Sigmoid colon (tissue), 6 donors: ENCODE measurements at regions not wholly inside any gene's neighbourhood (a gene's known extent, or its start where the extent isn't known, plus 50 kb on each side); places are given as distances from the start of the nearest gene placed in this dataset.

Experiments
- DNase-seq: peaks from one replicate; pipeline ENCODE4 v3.0.0-alpha.2; 2019
- H3K27ac ChIP-seq, 4 donors: fragments of 200-600 bp; sonication (generic); one replicate each; pipeline ENCODE4 v1.5.1; 2016 to 2019; ENCODE audit warnings: mild to moderate bottlenecking in 1 of 4
- H3K27me3 ChIP-seq, 3 donors: fragments of 200-600 bp; sonication (generic); one replicate each; pipeline ENCODE4 v1.5.1; 2019; ENCODE audit warnings: mild to moderate bottlenecking in 1 of 3
- H3K36me3 ChIP-seq, 4 donors: fragments of 200-600 bp; sonication (generic); one replicate each; pipeline ENCODE4 v1.5.1; 2016 to 2019
- H3K4me1 ChIP-seq, 4 donors: fragments of 200-600 bp; sonication (generic); one replicate each; pipeline ENCODE4 v1.5.1; 2017 to 2019
- H3K4me3 ChIP-seq, 4 donors: fragments of 200-600 bp; sonication (generic); one replicate each; pipeline ENCODE4 v1.5.1; 2017 to 2019; ENCODE audit warnings: mild to moderate bottlenecking in 2 of 4, moderate library complexity in 1 of 4
- H3K9me3 ChIP-seq, 4 donors: fragments of 200-600 bp in 3 of 4; sonication (generic) in 3 of 4; one replicate each; pipeline versions ENCODE4 v1.5.1 to v1.6.1; 2013 to 2019
- CTCF ChIP-seq, 4 experiments: fragments of 450-650 bp in 3 of 4; fragments of 200-600 bp in 1 of 4; IDR thresholded peaks; one replicate each; pipeline ENCODE4 v1.5.1; 2016 to 2019; ENCODE audit warnings: antibody characterized with exemption in 4 of 4, mild to moderate bottlenecking in 3 of 4, moderate library complexity in 2 of 4
- EP300 ChIP-seq, 4 donors: sonication (generic); formaldehyde crosslinking; IDR thresholded peaks; one replicate each; pipeline ENCODE4 v1.6.1; 2017; ENCODE audit warnings: antibody characterized with exemption in 4 of 4
- POLR2A ChIP-seq, 2 donors: fragments of 450-650 bp; IDR thresholded peaks; one replicate each; pipeline ENCODE4 v1.6.1; 2016; ENCODE audit warnings: antibody characterized with exemption in 2 of 2, mild to moderate bottlenecking in 2 of 2, moderate library complexity in 2 of 2
- POLR2AphosphoS5 ChIP-seq, 4 donors: sonication (generic); formaldehyde crosslinking; IDR thresholded peaks; one replicate each; pipeline ENCODE4 v1.6.1; 2017; ENCODE audit warnings: antibody characterized with exemption in 4 of 4
- WGBS, 2 donors: extraction: QIAGEN DNeasy Blood & Tissue Kit; methylation state at CpG; one replicate each; pipeline ENCODE4 v1.1.7; 2013; 5-methylcytosine and 5-hydroxymethylcytosine counted together
- intact Hi-C: fragments of 100-400 bp; cut with DNase I; formaldehyde crosslinking; loops from one replicate; pipeline ENCODE4 v1.15.1; 2023
- donor health status: healthy with polysubstance abuse.
- donor health status: healthy.

DNA sequence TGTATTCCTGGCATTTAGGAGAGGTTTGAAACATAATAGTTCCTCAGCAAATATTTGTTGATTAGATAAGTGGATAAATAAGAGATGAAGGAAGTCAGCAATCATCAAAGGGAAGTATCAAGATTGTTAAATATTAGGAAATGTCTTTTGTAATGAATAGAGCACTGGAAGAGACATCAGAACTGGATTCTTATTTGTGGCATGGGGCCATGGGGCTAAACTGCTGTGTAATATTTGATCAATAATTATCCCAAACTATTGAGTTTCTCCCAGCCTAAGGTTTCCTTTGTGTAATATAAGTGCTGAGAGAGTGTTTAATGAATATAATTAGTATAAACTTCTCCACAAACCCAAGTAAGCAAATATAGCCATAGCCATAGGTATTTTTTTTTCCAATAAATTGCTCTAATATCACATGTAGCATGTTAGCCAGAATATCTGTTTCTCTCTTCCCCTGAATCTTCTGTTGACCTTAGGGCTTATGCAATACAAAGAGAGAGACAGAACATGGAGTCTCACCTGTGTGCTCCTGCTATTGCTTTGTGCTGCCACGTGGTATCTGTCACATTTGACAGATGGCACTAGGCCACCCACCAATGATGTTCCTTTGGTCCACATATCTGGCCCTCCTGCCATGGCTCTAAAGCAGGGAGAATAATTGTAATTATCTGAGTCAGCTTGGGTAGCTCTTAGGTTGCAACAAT, 658.7 kb downstream of the SOX5 start:
- 70 to 72% methylated on average over 1 of the region's 1 CpG for WGBS, 2 donors
- Histone ChIP-seq H3K4me1 (no peaks in the 10 kb centered on the region), H3K36me3 (no peaks in the 10 kb centered on the region), H3K27ac (no peak overlapping the region), H3K4me3 (no peak overlapping the region), H3K27me3 (no peaks in the 10 kb centered on the region), H3K9me3 (no peaks in the 10 kb centered on the region)
- intact Hi-C loops, result no loop called here
- TF ChIP-seq CTCF (IDR thresholded peaks at IDR 0.05) (no peak), POLR2A (IDR thresholded peaks at IDR 0.05) (no peak), POLR2AphosphoS5 (IDR thresholded peaks at IDR 0.05) (no peak)
- no peak for DNase-seq

DNA sequence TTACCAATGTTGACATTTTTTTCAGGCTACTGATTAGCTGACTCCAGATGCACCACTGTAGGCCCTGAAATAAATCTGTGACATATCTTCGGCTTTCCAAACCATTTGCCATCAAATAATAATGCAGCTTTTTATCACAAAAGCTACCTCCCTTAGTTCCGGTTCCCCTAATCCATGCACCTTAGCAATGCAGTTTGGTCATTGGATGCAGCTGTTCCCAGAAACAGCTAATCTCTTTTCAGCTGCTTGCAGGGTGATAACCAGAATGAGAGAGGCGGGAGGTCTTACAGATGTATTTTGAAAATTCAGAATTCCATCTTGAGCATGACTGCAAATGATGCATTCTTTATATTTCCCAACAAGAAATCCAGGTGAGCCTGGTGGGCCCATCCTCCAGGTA, 646.2 kb downstream of the SOX5 start:
- TF ChIP-seq POLR2AphosphoS5 (IDR thresholded peaks at IDR 0.05), result no peak
- TF ChIP-seq EP300 (IDR thresholded peaks at IDR 0.05), result no peak
- no peak for TF ChIP-seq CTCF (IDR thresholded peaks at IDR 0.05)
- no peak for TF ChIP-seq POLR2A (IDR thresholded peaks at IDR 0.05)
- Histone ChIP-seq H3K27ac (no peak overlapping the region), H3K27me3 (no peaks in the 10 kb centered on the region), H3K9me3 (peaks cover 0 to 3% (median 0%) of the 10 kb centered on the region in 4 donors), H3K4me3 (no peak overlapping the region), H3K4me1 (no peaks in the 10 kb centered on the region), H3K36me3 (no peaks in the 10 kb centered on the region)
- intact Hi-C loops, result no loop called here
- WGBS, 2 donors, result 91% methylated on average over 3 of the region's 3 CpGs
- no peak for DNase-seq

DNA sequence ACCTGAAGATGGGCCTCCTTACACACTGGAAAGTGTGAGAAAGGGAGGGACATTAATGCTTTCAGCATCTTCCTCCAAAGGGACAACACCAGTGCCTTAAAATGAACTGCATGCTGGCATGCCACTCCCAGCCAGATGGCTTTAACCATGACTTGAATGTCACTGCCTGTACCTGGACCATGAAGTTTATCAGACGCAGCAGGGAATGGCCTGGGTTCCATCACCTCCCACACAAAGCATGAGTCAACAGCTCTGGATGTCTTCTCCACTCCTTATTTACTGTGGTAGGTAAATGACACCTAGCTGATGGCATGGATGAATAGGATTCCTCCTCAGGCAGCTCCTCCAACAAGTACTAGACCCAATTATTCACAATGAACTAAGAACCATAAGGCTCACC, 645.6 kb downstream of the SOX5 start:
- intact Hi-C loops, result no loop called here
- Histone ChIP-seq H3K36me3 (no peaks in the 10 kb centered on the region), H3K4me1 (no peaks in the 10 kb centered on the region), H3K4me3 (no peak overlapping the region), H3K9me3 (peaks cover 0 to 3% (median 0%) of the 10 kb centered on the region in 4 donors), H3K27me3 (no peaks in the 10 kb centered on the region), H3K27ac (no peak overlapping the region)
- TF ChIP-seq POLR2A (IDR thresholded peaks at IDR 0.05), result no peak
- TF ChIP-seq EP300 (IDR thresholded peaks at IDR 0.05), result no peak
- no peak for TF ChIP-seq CTCF (IDR thresholded peaks at IDR 0.05)
- no peak for TF ChIP-seq POLR2AphosphoS5 (IDR thresholded peaks at IDR 0.05)
- no peak for DNase-seq
- WGBS, 2 donors, result 87 to 88% methylated on average over 1 of the region's 1 CpG

DNA sequence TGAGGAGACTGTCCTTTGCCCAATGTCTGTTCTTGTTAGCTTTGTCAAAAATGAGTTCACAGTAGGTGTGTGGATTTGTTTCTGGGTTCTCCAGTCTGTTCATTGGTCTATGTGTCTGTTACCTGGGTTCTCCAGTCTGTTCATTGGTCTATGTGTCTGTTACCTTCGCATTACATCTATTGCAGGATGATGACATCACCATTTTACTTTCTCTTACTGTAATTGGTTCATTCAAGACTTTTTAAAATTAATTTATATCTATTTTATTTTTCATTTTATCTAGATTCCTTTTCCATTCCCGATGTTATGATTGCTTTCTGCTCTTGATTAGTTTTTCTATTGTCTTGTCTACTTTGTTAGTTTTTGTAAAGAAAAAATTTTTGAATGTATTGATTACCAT, 615.5 kb downstream of the SOX5 start:
- DNase-seq, result no peak
- Histone ChIP-seq H3K27me3 (no peaks in the 10 kb centered on the region), H3K27ac (no peak overlapping the region), H3K4me1 (no peaks in the 10 kb centered on the region), H3K4me3 (no peak overlapping the region), H3K36me3 (no peaks in the 10 kb centered on the region), H3K9me3 (no peaks in the 10 kb centered on the region)
- intact Hi-C loops, result no loop called here
- WGBS, 2 donors, result 86 to 91% methylated on average over 2 of the region's 2 CpGs
- TF ChIP-seq POLR2AphosphoS5 (IDR thresholded peaks at IDR 0.05) (no peak), POLR2A (IDR thresholded peaks at IDR 0.05) (no peak), CTCF (IDR thresholded peaks at IDR 0.05) (no peak), EP300 (IDR thresholded peaks at IDR 0.05) (no peak)

DNA sequence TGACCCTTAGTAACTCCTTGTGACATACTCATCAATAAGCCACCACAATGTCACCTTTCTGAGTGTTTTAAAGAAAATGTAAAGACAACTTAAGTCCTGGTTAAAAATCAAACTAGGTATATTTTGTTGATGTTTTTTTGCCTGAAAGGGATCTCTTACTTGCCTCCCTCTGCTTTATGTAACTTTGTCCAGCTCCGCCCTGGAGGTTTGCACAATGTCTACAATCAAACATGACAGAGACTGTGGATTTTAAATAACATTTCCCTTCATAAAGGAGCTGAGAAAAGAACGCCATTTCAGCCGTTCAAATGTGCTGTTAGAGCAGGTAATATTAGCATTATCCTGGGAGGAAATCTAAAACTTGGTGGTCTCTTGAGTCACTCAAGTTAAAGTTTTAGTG, 613.9 kb downstream of the SOX5 start:
- TF ChIP-seq EP300 (IDR thresholded peaks at IDR 0.05) (no peak), CTCF (IDR thresholded peaks at IDR 0.05) (no peak), POLR2A (IDR thresholded peaks at IDR 0.05) (no peak)
- Histone ChIP-seq H3K27ac (no peak overlapping the region), H3K27me3 (no peaks in the 10 kb centered on the region), H3K4me1 (no peaks in the 10 kb centered on the region), H3K9me3 (no peaks in the 10 kb centered on the region), H3K36me3 (no peaks in the 10 kb centered on the region), H3K4me3 (no peak overlapping the region)
- intact Hi-C loops, result no loop called here
- WGBS, 2 donors, result 43 to 68% methylated on average over 3 of the region's 3 CpGs
- DNase-seq, result no peak
